G401 (cell line): ENCODE measurements at regions not wholly inside any gene's neighbourhood (a gene's known extent, or its start where the extent isn't known, plus 50 kb on each side); places are given as distances from the start of the nearest gene placed in this dataset.

Experiments used
- DNase-seq: peaks from one replicate; pipeline ENCODE4 v3.0.0-alpha.2; 2015; ENCODE audit warnings: low spot score
- in situ Hi-C: cut with HindIII; loops from 2 replicates; pipeline ENCODE4 v1.10.0; 2016; ENCODE audit warnings: low sequenced_read_pairs, mixed read lengths

DNA sequence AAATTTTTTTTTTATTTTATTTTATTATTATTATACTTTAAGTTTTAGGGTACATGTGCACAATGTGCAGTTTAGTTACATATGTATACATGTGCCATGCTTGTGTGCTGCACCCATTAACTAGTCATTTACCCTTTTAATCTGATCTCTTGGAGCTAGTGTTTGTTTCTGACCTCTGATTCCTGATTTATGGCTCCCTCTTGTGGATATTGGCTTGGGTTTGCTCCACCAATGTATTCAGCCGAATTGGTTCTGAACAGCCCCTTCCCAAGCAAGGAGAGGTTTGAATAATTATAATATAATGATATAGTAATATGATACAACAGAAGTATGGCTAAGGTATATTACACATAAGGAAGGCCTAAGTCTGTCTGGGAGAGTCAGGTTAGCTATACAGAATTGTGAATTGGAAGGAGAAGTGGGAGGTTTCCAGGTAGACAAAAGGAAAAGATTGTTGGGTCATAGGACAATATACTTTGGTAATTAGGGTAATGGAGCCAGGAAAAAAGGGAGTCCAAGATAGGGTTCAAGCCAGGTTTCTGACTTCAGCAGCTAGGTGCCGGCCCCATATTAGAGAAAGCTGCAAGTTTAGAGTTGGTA, 53.1 kb upstream of the HMCN1 start:
- in situ Hi-C loops, result no loop called here
- peak; percentile 44 for DNase-seq

DNA sequence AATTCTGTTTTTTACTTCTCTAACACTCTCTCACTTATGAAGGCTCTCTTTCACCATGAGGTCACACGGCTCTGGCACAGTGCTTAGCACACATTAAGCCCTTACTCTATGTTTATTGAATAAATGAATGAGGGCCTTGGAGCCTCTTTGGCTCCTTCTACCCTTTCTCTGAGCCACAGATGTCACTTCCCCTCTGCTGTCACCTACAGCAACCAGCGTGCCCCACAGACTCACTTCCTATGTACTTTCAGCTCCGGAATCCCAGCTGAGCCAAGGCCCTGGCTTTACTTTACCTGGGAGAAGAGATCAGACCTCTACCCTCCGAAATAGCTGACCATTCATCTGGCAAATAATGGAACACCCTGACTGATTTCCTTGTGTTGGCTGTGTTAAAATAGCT, 53.7 kb upstream of the HMCN1 start:
- DNase-seq, result no peak
- in situ Hi-C loops, result no loop called here

DNA sequence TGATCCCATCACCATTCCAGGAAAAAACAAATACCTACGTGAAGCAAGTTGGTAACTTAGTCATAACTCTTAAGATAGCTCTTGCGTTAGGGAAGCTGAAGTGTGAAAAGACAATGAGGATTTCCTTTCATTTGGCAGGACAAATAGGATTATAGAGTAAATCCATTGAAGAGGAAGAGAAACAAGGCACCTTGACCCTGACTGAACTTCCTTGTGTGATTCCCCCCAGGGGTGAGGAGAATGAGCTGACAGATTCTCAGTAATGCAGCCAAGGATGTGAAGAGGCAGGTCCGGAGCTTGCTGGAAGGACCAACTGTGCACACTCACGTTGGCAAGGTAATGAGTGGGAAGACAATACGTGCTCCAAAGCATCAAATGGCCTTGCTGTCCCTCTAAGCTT, 55.0 kb upstream of the HMCN1 start:
- in situ Hi-C loops, result no loop called here
- no peak for DNase-seq

DNA sequence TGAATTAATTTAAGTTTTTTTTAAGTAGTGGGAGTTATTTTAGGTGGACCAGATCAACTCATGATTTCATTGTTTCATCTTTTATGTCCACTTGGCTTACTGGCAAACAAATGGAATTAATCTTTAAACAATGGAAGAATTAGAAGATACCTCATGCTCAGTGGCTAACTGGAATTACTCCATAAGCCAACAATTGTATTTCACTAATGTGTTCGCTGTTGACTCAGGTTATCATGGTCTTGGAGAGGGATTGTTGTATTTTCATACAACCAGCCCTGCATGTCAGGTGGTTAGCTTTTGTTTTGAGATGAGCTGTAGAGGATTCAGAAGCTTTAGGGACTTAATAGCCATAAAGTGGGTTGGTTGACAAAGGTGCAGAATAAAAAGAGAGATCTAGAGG, 57.2 kb upstream of the HMCN1 start:
- DNase-seq, result no peak
- in situ Hi-C loops, result no loop called here

DNA sequence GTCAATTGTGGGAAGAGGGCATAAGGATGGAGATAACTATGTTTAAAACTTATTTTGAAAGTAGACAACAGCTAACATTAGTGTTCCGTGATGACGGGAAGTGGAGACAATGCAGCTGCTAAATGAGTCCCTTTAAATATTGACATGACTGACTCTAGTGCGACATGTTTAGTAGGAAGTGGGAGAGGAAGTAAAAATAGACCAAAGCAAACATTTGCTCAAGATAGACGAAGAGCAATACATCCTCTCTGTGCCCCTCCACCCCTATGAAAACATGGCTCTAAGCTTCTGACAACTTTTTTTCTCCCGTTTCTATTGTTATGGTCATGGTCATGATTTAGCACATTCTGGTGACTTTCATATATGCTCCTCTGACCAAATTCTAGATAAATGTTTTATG, 60.0 kb upstream of the HMCN1 start:
- in situ Hi-C loops, result no loop called here
- DNase-seq, result no peak

DNA sequence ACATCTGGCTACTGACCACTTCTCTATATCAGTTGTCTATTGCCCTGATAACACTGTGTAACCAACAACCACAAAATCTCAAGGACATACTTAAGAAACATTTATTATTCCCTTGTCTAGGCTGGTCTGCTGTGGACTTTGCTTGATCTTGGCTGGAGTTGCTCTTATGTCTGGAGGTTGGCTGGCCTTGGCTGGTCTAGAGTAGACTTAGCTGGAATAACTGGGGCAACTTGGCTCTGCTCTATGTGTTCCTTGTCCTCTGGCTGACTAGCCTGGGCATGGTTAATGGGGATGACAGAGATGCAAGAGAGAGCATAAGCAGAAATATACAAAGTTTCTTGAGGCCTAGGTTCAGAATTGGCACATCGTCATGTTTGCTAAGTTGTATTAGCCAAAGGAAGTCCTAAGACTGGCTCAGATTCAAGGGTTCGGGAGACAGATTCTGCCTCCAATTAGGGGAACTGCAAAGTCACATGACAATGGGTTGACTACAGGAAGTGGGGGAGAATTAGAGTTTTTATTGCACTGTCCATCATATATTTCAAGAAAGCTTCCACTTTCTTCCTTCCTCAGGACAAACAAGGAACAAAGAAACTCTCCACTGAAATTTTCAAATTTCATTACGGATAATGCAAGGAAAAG, 61.4 kb upstream of the HMCN1 start:
- in situ Hi-C loops, result no loop called here
- no peak for DNase-seq

DNA sequence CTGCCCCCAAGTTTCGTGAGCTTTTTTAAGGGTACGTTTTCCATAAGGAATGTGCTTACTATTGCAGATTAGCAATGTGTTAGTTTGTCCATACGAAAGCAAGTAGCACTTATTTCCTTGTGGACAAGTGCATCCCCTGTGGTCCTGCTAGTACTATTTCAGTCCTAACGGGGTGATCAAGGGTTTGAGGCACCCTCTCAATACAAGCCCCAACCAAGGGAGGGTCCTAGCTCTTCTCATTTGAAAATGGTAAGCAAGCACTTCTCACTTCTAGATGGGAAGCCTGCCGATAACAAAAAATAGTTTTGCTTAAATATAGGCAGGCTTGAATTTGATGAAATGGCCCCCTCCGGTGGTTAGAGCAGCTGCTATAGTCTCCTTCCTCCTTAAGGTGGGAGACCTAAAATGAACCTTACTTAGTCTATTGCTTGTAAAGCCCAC, 64.0 kb upstream of the HMCN1 start:
- in situ Hi-C loops, result no loop called here
- DNase-seq, result peak; percentile 19

DNA sequence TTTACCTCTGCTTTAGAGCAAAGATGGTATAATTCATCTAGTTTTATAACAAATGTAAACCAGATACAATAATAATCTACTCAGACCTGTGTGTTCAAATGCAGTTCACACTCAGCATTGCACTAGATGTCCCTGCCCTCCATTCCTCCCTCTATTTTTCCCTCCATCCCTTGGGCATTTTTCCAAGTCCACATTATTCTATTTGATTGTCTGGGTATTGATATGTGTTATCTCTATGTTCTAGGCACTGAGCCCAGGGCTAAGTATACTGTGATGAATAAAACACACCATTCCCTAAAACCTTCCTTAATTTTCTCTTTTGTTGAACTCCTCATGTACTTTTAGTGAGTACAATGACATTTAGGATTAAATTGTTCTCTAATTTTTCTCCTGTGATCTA, 66.2 kb upstream of the HMCN1 start:
- DNase-seq, result no peak
- in situ Hi-C loops, result no loop called here

DNA sequence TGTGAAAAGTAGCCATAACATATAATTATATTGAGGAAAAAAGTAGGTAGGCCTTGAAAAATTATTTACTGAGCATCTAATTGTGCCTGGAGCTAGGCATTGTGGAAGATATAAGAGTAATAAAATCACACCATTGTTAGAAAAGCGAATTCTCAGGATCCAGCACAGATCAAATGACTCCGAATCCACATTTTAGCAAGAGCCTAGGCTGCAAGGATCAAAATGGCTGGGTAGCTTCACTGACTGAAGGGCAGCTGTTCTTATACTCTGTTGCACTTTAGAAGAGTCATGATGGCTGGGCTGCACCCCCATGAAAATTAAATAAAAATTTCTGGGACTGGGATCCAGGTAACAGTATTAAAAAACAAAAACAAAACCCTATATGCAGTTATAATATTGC, 67.6 kb upstream of the HMCN1 start:
- in situ Hi-C loops, result no loop called here
- no peak for DNase-seq

DNA sequence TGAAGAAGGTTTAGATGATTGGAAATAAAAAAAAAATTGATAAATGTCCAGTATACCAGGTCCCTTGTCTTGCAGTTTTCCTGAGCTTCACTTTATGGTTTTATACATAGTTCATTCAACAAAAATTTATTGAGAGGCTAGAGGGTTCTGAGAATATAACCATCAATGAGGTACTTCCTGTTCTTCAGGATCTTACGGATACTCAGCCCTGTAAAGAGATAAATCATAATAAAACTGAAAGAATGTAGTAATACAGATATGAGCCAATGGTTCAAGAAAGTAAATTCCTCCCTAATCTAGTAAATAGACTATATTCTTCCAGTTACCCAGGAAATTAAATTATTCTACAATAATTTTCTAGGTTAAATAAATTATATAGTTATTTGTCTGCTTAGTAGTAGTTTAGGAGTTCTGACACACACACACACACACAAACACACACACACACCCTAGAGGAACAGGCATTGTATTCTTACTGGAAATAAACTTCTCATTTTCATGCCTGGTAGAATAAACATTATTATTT, 70.4 kb upstream of the HMCN1 start:
- no peak for DNase-seq

DNA sequence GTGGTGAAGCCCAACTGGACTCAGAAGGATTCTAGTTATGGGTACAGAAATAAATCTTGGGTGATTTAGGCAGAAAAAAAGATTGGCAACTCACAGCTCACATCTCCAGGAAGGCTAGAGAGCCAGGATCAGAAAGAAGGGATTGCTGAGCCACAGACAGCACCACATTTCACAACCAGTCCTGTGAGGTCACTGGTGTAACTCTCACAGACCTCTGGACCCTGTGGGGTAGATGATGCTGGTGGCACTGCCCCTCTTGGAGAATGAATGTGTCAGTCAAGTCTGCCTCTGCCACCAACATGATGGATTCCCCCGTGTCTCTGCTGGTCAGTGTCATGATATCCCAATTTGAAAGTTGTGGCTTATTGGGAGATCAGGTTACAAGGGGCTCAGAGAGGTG, 70.9 kb upstream of the HMCN1 start:
- in situ Hi-C loops, result no loop called here
- no peak for DNase-seq

More for the DNA sequence above, 70.4 kb upstream of the HMCN1 start:
- in situ Hi-C loops, result no loop called here

DNA sequence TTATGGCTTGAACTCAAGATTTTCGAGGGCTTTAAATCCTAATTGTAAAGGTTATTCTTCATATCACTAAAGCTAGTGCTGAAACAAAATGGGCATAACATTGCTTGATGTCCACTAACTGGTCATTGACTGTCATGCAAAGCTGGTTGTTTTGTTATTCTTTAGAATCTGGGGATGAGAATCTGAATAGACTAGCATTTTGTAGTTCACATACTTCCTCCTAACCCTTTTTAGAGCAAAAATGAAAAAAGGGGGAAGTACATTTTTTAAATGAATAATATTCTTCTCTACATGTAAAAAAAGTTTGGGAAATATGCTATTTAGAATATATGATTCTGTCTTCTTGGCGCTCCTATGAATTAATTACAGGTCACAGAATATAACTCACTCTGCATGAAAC, 72.2 kb upstream of the HMCN1 start:
- DNase-seq, result no peak
- in situ Hi-C loops, result no loop called here

DNA sequence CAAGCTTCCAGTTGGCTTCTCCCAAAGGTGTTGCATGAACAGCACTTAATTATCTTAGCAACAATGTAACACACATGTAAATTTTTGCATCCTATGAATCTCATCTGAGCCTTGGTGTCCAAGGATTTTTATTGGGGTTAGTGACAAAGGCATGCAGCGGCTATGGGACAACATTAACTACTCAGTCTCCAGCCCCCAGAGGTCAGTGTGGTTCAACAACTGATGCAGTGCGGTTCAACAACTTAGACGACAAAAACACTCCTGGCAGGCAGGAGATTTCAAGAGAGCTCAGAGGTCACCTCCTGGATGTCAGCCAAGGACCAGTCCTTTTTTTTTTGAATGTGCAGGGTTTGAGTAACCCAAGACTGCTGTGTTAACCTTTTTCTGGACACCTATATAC, 77.5 kb upstream of the HMCN1 start:
- no peak for DNase-seq
- in situ Hi-C loops, result no loop called here

DNA sequence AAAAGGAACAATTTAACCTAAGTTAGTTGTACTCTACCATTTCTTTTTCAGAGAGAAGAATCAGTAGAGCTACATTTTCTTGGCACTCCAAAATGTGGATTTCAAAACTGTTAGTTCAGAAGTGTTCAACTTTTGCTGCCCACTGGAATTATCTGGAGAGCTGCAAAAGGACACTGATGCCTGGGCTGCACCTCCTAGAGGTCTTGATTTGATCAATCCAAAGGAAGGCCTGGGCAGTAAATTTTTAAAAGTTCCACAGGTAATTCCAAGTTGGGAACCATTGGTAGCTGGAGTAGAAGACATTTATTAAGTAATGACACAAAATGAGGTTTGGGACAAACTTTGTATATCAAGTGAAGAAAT, 79.3 kb upstream of the HMCN1 start:
- DNase-seq, result no peak
- in situ Hi-C loops, result no loop called here

DNA sequence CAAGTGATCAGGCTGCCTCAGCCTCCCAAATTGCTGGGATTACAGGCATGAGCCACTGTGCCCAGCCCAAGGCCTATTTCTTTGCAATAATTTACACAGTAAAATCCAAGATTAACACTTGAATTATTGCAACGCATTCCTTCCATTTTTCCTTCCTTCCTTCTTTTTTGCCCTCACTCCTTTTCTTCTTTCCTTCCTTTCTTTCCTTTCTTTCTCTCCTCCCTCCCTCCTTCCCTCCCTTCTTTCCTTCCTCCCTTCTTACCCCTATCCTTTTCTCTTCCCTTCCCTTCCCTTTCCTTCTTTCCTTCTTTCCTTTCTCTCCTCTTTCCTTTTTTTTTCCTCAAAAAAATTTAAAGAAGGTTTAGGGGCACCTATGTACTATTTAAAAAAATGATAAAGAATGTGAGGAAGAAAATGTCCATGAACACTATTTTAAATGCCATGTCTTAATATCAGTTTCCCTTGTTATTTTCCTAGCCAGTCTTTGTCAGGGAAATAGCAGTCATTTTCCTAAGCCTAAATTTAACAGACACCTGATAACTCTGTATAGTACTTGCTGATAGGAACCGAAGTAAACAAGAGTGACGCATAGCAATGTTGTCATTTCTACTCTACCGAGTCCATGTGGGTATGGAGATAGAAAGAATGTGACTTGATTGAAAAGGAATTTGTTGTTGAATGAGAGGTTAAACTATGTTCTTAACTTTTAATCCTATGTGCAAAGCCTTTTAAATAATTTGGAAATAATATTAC, 79.8 kb upstream of the HMCN1 start:
- in situ Hi-C loops, result no loop called here
- DNase-seq, result no peak

DNA sequence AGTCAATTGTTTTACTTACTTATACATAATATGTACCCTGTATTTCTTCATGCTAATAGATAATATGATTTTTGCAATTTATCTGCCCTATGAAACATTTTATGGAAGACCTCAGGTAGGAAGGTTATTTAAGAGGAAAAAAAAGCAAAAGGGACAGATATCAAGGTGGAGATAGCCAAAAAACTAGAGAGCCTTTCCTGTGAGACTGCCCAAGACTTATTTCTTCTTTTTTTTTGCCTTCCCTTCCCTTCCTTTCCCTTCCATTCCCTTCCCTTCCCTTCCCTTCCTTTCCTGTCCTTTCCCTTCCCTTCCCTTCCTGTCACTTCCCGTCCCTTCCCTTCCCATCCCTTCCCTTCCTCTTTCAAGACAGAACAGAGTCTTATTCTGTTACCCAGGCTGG, 80.6 kb upstream of the HMCN1 start:
- DNase-seq, result no peak
- in situ Hi-C loops, result no loop called here

DNA sequence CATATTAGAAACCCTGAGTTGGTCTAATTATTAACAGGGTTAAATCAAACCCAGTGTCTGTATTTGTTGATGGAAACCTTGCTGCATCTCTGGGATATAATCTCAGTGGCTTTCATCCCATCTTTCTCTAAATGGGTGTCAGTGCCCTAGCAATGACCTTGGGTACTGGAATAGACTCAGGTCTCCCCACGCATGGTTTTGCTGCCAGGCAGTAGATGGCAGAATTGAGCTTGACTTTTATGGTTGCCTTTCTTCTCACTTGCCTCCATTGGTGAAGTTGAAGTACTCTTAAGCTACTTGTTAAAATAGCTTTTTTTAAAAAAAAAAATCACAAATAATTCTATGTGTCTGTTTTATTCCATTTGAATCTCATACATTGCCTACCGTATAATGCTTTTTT, 81.8 kb upstream of the HMCN1 start:
- in situ Hi-C loops, result no loop called here
- no peak for DNase-seq

DNA sequence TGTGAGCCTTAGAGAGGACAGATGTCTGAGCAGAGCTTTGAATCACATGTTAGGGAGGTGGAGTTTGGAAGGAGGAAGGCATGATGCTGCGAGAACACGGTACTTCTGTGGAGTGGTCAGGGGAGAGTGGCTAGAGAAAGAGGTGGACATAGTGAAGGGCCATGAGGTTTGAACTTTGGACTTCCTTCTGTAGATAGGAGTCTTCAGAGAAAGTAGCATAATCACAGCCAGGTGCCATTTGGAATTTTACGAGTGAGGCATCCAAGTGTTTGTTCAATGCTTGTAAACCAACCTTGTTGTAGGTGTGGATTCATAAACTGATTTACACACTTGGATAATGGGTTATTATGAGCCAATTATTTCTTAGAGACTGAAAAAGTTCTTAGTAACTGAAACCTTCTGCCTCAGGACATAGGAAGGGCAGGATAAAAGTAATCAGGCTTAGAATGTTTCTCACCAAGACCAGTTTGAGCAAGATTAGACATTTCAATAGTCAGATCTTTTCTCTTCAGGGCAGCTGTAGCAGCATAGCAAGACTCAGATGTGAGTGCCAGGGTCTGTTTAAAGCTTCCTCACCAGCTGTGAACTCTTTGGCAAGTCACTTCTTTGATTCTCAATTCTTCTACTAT, 83.5 kb upstream of the HMCN1 start:
- no peak for DNase-seq
- in situ Hi-C loops, result no loop called here

DNA sequence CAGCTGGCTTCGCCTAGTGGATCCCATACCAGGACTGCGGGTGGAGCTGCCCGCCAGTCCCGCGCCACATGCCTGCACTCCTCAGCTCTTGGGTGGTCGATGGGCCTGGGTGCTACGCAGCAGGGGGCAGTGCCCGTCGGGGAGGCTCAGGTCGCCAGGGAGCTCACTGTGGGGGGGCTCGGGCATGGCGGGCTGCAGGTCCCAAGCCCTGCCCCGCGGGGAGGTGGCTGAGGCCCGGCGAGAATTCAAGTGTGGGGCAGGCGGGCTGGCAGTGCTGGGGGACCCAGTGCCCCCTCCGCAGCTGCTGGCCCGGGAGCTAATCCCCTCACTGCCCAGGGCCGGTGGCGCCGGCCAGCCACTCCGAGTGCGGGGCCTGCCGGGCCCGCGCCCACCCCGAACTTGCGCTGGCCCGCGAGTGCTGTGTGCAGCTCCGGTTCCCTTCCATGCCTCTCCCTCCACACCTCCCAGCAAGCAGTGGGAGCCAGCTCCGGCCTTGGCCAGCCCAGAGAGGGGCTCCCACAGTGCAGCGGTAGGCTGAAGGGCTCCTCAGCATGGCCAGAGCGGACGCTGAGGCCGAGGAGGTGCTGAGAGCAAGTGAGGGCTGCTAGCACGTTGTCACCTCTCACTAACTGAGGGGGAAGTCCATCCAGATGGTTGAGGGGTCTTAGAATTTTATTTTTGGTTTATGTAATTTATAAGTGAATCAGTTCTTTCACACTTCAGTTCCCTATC, 85.2 kb upstream of the HMCN1 start:
- in situ Hi-C loops, result no loop called here
- DNase-seq, result no peak
